Kidney (tissue), 13 donors: ENCODE measurements at regions not wholly inside any gene's neighbourhood (a gene's known extent, or its start where the extent isn't known, plus 50 kb on each side); places are given as distances from the start of the nearest gene placed in this dataset.
"Not testable (repeated sequence)": the region's sequence is repeated elsewhere in the genome, so short reads cannot be mapped to it uniquely, and the experiment has no call there.

Source experiments
- DNase-seq, 5 donors: peaks; one replicate each; pipeline ENCODE4 v3.0.0-alpha.2; 2013 to 2020
- FAIRE-seq: peaks from 2 replicates; lab custom pipeline; 2012; peaks lifted over from hg19 to GRCh38; lab: Jason Lieb, UNC
- H3K27ac ChIP-seq, 2 donors: one replicate each; pipeline ENCODE4 v1.7.0; 2013; ENCODE audit warnings: low read depth in 2 of 2, low read length in 2 of 2, inconsistent platforms in 1 of 2
- H3K27me3 ChIP-seq: one replicate; pipeline ENCODE4 v1.7.1; 2013; ENCODE audit warnings: low read length, inconsistent platforms; ENCODE audit not compliant: control insufficient read depth, insufficient read depth
- H3K36me3 ChIP-seq, 3 donors: one replicate each; pipeline versions ENCODE4 v1.7.0 to v1.7.1; 2013; ENCODE audit warnings: low read length in 3 of 3, control low read depth in 1 of 3, inconsistent platforms in 1 of 3; ENCODE audit not compliant: insufficient read depth in 3 of 3, control insufficient read depth in 2 of 3
- H3K4me1 ChIP-seq, 3 donors: one replicate each; pipeline versions ENCODE4 v1.7.0 to v1.7.1; 2013; ENCODE audit warnings: low read length in 3 of 3, inconsistent platforms in 1 of 3, low read depth in 1 of 3; ENCODE audit not compliant: control insufficient read depth in 2 of 3, insufficient read depth in 2 of 3
- H3K4me3 ChIP-seq, 3 donors: one replicate each; pipeline versions ENCODE4 v1.7.0 to v1.8.1; 2013; ENCODE audit warnings: low read length in 3 of 3, control low read depth in 1 of 3, inconsistent platforms in 1 of 3
- H3K9ac ChIP-seq, 3 donors: one replicate each; pipeline versions ENCODE4 v1.7.0 to v1.7.1; 2013; ENCODE audit warnings: low read length in 3 of 3, control low read depth in 1 of 3, inconsistent platforms in 1 of 3
- H3K9me3 ChIP-seq, 3 donors: one replicate each; pipeline versions ENCODE4 v1.7.0 to v1.7.1; 2013; ENCODE audit warnings: low read length in 3 of 3, control low read depth in 1 of 3, inconsistent platforms in 1 of 3; ENCODE audit not compliant: control insufficient read depth in 2 of 3, insufficient read depth in 1 of 3
- CTCF ChIP-seq: IDR thresholded peaks from 3 replicates; pipeline ENCODE4 v1.5.1; 2012; ENCODE audit warnings: mild to moderate bottlenecking, moderate library complexity, borderline replicate concordance; ENCODE audit not compliant: insufficient read depth; ENCODE audit errors: extremely low read depth
- intact Hi-C: fragments of 100-400 bp; cut with DNase I; formaldehyde crosslinking; loops from one replicate; pipeline ENCODE4 v1.11.1; 2022
- donor health status: control.
- donor health status: control.
- donor health status: control.
- donor health status: control.
- donor health status: control.
- donor health status: DM: yes; HTN: yes; CAD: no.
- donor health status: Normal renal cell carcinoma (clear cell type).

- peaks cover 6% of the 10 kb centered on the region for H3K27me3 ChIP-seq
- intact Hi-C loops: no loop called here
Measured at GRCh38 chr16:86350289-86350688, 160.0 kb upstream of the FOXF1 start.

GRCh38 chr16:86351041-86351784 lies 159.1 kb upstream of the FOXF1 start:
- DNase-seq (no peak), FAIRE-seq (no peak)
- Histone ChIP-seq H3K36me3 (no peaks in the 10 kb centered on the region), H3K9me3 (peaks cover 0 to 10% (median 0%) of the 10 kb centered on the region in 3 donors), H3K4me3 (no peak overlapping the region), H3K4me1 (no peaks in the 10 kb centered on the region), H3K9ac (no peak overlapping the region), H3K27me3 (peaks cover 4% of the 10 kb centered on the region), H3K27ac (no peak overlapping the region)
- intact Hi-C loops: no loop called here
- no peak for TF ChIP-seq CTCF

More at GRCh38 chr16:86350289-86350688, 160.0 kb upstream of the FOXF1 start:
- no peak for TF ChIP-seq CTCF
- no peak for DNase-seq
- no peak for FAIRE-seq
- no peaks in the 10 kb centered on the region for H3K4me1 ChIP-seq
- peaks cover 0 to under 1% (median 0%) of the 10 kb centered on the region in 3 donors for H3K9me3 ChIP-seq
- no peak overlapping the region for H3K4me3 ChIP-seq
- H3K27ac ChIP-seq: no peak overlapping the region
- no peaks in the 10 kb centered on the region for H3K36me3 ChIP-seq
- H3K9ac ChIP-seq: no peak overlapping the region

- H3K36me3 ChIP-seq, H3K4me1 ChIP-seq, H3K4me3 ChIP-seq, intact Hi-C loops, H3K27me3 ChIP-seq, H3K27ac ChIP-seq, H3K9ac ChIP-seq, H3K9me3 ChIP-seq, FAIRE-seq, DNase-seq: not testable (repeated sequence)
Measured at GRCh38 chr16:86351785-86352139, 158.6 kb upstream of the FOXF1 start.

GRCh38 chr16:86353148-86353547 lies 157.2 kb upstream of the FOXF1 start:
- no peaks in the 10 kb centered on the region for H3K36me3 ChIP-seq
- FAIRE-seq: no peak
- no peaks in the 10 kb centered on the region for H3K27me3 ChIP-seq
- peaks cover 0 to 10% (median 0%) of the 10 kb centered on the region in 3 donors for H3K9me3 ChIP-seq
- H3K4me3 ChIP-seq: no peak overlapping the region
- intact Hi-C loops: no loop called here
- no peak for TF ChIP-seq CTCF
- no peak overlapping the region for H3K27ac ChIP-seq
- no peak for DNase-seq
- no peaks in the 10 kb centered on the region for H3K4me1 ChIP-seq
- no peak overlapping the region for H3K9ac ChIP-seq
